OCI-LY7 (cell line): ENCODE measurements at regions not wholly inside any gene's neighbourhood (a gene's known extent, or its start where the extent isn't known, plus 50 kb on each side); places are given as distances from the start of the nearest gene placed in this dataset.
"Not testable (repeated sequence)": the region's sequence is repeated elsewhere in the genome, so short reads cannot be mapped to it uniquely, and the experiment has no call there.

Experiments
- EZH2phosphoT487 ChIP-seq: fragments of 200-600 bp; sonication (generic); IDR thresholded peaks from 2 replicates; pipeline ENCODE4 v1.6.1; 2018; ENCODE audit warnings: low read depth, borderline replicate concordance, mild to moderate bottlenecking, mixed run types, antibody characterized with exemption, low read length, moderate library complexity, mixed read lengths
- TF ChIP-seq, protein P1 (sequence below): fragments of 200-600 bp; sonication (generic); conservative IDR thresholded peaks from 2 replicates; pipeline ENCODE4 v1.5.1; 2014; ENCODE audit warnings: mild to moderate bottlenecking, antibody characterized with exemption, low read length, moderate library complexity, mixed read lengths

DNA sequence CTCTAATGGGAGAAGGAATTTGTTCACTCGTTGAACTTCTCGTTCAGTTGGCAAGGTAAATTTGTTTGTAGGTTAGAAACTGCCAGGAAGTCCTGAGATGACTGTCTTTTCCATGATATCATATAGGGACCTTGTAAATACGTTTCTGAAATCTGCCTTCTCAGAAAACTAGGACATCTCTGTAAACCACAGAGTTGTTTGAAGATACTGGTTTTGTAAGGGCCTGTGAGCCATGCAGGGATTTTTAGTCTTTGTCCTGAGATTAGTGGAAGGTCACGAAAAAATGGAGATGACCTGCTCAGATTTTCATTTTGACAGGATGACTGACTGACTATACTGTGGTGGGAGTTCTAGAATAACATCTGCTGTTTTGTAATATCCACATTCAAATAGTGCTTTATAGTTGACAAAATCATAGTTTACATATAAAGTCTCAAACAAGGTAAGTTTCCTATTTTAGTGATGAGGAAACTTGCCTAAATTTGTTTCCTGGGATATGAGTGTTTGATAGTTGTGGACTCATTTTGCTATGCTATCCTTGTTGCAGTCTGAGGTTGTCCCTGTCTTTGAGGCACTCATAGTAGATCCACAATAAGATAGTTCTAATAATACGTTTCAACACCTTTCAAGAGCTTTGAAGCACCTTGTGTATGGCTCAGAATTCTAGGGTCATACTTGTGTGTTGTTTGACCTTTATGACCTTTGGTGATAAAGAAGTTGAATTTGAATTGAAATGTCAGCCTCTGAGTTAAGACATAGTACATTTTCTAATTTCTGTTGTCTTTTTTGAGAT, 107.3 kb upstream of the PLGLB1 start:
- TF ChIP-seq EZH2phosphoT487 = not testable (repeated sequence)
- TF ChIP-seq, protein P1, sequence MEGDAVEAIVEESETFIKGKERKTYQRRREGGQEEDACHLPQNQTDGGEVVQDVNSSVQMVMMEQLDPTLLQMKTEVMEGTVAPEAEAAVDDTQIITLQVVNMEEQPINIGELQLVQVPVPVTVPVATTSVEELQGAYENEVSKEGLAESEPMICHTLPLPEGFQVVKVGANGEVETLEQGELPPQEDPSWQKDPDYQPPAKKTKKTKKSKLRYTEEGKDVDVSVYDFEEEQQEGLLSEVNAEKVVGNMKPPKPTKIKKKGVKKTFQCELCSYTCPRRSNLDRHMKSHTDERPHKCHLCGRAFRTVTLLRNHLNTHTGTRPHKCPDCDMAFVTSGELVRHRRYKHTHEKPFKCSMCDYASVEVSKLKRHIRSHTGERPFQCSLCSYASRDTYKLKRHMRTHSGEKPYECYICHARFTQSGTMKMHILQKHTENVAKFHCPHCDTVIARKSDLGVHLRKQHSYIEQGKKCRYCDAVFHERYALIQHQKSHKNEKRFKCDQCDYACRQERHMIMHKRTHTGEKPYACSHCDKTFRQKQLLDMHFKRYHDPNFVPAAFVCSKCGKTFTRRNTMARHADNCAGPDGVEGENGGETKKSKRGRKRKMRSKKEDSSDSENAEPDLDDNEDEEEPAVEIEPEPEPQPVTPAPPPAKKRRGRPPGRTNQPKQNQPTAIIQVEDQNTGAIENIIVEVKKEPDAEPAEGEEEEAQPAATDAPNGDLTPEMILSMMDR = not testable (repeated sequence)
